ENCODE measurements at regions not wholly inside any gene's neighbourhood (a gene's known extent, or its start where the extent isn't known, plus 50 kb on each side); places are given as distances from the start of the nearest gene placed in this dataset.

DNA sequence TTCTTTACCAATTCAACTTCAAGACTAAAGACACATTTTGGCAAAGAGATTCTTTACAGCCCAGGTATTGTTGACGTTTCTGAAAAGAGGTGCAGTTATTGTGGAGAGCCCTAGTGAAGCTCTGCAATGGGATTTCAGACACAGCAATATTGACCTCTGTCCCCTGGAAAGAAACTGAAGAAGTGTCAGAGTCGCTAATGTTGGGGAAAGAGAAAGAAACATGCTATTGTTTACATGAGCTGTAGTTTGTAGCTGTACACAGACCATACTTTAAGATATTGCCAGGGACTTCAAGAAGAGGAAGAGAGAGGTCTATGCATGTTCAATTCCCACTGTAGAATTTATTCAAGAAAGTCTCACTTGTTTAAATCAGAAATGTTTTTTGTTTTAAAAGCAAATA, 497.3 kb upstream of the BOD1L1 start:
- no peaks in the 10 kb centered on the region for H3K36me3 ChIP-seq (ENCODE audit: control insufficient read depth in 5 of 5, insufficient read depth in 5 of 5, low read length in 5 of 5)
- no peak overlapping the region for H3K27ac ChIP-seq (ENCODE audit: low read depth, low read length)
- H3K27me3 ChIP-seq (ENCODE audit: control insufficient read depth in 5 of 5, insufficient read depth in 4 of 5, low read length in 5 of 5): peaks cover 0 to 2% (median 0%) of the 10 kb centered on the region in 5 donors
- peaks cover 0 to 2% (median 0%) of the 10 kb centered on the region in 5 donors for H3K4me1 ChIP-seq (ENCODE audit: control insufficient read depth in 5 of 5, insufficient read depth in 5 of 5, low read length in 5 of 5)
- H3K9me3 ChIP-seq (ENCODE audit: control insufficient read depth in 5 of 5, low read length in 5 of 5): peaks cover 0 to 2% (median 0%) of the 10 kb centered on the region in 5 donors
- H3K9ac ChIP-seq (ENCODE audit: low read length in 5 of 5): no peak overlapping the region
- no peak overlapping the region for H3K4me3 ChIP-seq (ENCODE audit: low read depth in 1 of 5, low read length in 5 of 5)

DNA sequence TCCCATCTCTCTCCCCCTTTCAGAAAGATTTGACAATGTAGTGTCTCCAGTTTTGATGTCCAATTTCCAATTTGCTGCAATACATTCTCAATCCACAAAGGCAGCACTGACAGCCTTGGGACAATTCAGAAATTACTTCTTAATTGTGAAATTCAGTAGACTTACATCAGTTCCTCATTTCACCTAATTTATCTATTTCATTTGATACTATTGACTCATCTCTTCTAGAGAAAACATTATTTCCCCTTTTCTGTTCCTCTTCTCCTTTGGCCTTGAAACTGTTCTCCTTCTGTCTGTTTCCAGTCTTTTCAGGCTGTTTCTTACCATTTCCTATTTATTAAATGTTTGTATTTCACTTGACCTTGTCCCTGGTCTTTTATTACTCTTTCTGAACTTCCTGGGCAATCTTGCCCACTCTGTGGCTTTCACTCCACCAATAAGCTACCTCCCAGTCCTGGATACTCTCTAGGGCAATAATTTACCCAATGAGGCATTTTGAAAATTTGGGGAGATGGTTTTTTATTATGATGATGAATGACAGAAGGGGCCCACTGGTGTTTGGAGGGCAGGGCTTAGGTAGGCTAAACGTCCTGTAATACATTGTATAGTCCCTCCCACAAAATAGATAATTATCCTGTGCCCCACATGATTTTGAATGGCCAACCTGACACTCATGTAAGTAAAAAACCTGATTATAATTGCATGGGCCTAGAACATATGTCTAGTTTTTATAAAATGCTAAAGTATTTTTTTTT, 498.0 kb upstream of the BOD1L1 start:
- no peak overlapping the region for H3K4me3 ChIP-seq (ENCODE audit: low read depth in 1 of 5, low read length in 5 of 5)
- H3K36me3 ChIP-seq (ENCODE audit: control insufficient read depth in 5 of 5, insufficient read depth in 5 of 5, low read length in 5 of 5): no peaks in the 10 kb centered on the region
- no peak overlapping the region for H3K27ac ChIP-seq (ENCODE audit: low read depth, low read length)
- H3K9ac ChIP-seq (ENCODE audit: low read length in 5 of 5): no peak overlapping the region
- peaks cover 0 to 2% (median 0%) of the 10 kb centered on the region in 5 donors for H3K4me1 ChIP-seq (ENCODE audit: control insufficient read depth in 5 of 5, insufficient read depth in 5 of 5, low read length in 5 of 5)
- peaks cover 0 to 2% (median 0%) of the 10 kb centered on the region in 5 donors for H3K9me3 ChIP-seq (ENCODE audit: control insufficient read depth in 5 of 5, low read length in 5 of 5)
- peaks cover 0 to 2% (median 0%) of the 10 kb centered on the region in 5 donors for H3K27me3 ChIP-seq (ENCODE audit: control insufficient read depth in 5 of 5, insufficient read depth in 4 of 5, low read length in 5 of 5)

DNA sequence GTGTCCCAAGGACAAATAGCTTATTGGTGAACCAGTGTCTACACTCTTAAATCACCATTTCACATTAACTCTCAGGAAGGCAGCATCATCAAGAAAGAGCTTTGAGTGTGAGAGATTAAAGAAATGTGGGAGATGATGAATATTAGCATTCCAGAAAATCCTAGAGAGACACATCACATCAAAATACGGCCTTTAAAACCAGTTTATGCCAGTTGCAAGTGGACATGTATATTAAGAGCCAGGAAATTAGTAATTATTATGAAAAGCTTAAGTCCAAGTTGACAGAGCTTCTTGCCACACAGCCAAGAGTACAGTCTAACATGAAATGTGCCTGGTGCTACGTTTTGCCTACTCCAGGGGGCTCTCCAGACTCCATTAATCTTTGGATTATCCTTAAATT, 503.0 kb upstream of the BOD1L1 start:
- H3K9ac ChIP-seq (ENCODE audit: low read length in 5 of 5): no peak overlapping the region
- H3K27ac ChIP-seq (ENCODE audit: low read depth, low read length): no peak overlapping the region
- H3K27me3 ChIP-seq (ENCODE audit: control insufficient read depth in 5 of 5, insufficient read depth in 4 of 5, low read length in 5 of 5): peaks cover 0 to 2% (median 0%) of the 10 kb centered on the region in 5 donors
- no peaks in the 10 kb centered on the region for H3K4me1 ChIP-seq (ENCODE audit: control insufficient read depth in 5 of 5, insufficient read depth in 5 of 5, low read length in 5 of 5)
- H3K9me3 ChIP-seq (ENCODE audit: control insufficient read depth in 5 of 5, low read length in 5 of 5): peaks cover 0 to 2% (median 0%) of the 10 kb centered on the region in 5 donors
- no peak overlapping the region for H3K4me3 ChIP-seq (ENCODE audit: low read depth in 1 of 5, low read length in 5 of 5)
- no peaks in the 10 kb centered on the region for H3K36me3 ChIP-seq (ENCODE audit: control insufficient read depth in 5 of 5, insufficient read depth in 5 of 5, low read length in 5 of 5)

DNA sequence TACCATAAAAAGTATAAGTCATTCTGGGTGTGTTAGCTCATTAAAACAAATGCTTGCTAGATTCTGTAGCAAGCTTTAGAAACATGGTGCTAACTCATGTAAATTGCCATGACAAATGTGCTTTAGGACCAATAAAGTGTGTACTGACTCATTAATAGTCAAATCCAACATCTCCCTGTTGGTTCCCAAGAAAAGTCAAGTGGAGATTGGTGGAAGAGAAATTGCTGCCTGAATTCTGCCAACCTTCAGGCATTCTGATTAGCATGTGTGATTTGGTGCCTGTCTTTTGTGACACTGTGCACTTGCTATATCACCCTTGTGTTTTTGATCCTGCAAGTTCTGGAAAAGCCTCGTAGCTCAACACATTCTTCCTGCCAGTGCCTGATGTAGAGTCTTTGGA, 503.8 kb upstream of the BOD1L1 start:
- H3K9ac ChIP-seq (ENCODE audit: low read length in 5 of 5): no peak overlapping the region
- H3K36me3 ChIP-seq (ENCODE audit: control insufficient read depth in 5 of 5, insufficient read depth in 5 of 5, low read length in 5 of 5): no peaks in the 10 kb centered on the region

DNA sequence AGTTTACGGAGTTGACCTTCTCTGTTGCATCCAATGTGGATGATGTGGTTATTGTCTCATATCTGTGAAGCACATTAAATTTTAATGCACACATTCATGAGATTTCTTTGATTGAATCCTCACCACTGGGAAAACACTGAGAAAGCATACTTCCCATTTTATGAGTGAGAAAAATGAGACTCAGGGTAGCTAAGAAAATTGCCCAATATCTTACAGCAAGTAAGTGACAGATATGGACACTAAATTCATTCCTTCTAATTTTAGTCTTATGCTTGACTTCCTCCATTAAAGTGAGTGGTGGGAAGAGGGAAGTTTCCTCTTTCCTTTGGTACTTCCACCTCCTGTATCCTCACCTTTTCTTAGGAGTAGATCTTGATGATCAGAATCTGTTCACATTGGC, 504.8 kb upstream of the BOD1L1 start:
- H3K27me3 ChIP-seq (ENCODE audit: control insufficient read depth in 5 of 5, insufficient read depth in 4 of 5, low read length in 5 of 5): peaks cover 0 to 2% (median 0%) of the 10 kb centered on the region in 5 donors
- peaks cover 0 to 2% (median 0%) of the 10 kb centered on the region in 5 donors for H3K9me3 ChIP-seq (ENCODE audit: control insufficient read depth in 5 of 5, low read length in 5 of 5)
- no peaks in the 10 kb centered on the region for H3K36me3 ChIP-seq (ENCODE audit: control insufficient read depth in 5 of 5, insufficient read depth in 5 of 5, low read length in 5 of 5)
- H3K4me3 ChIP-seq (ENCODE audit: low read depth in 1 of 5, low read length in 5 of 5): no peak overlapping the region
- no peak overlapping the region for H3K9ac ChIP-seq (ENCODE audit: low read length in 5 of 5)
- H3K27ac ChIP-seq (ENCODE audit: low read depth, low read length): no peak overlapping the region
- H3K4me1 ChIP-seq (ENCODE audit: control insufficient read depth in 5 of 5, insufficient read depth in 5 of 5, low read length in 5 of 5): no peaks in the 10 kb centered on the region

More for the DNA sequence above, 503.8 kb upstream of the BOD1L1 start:
- Histone ChIP-seq H3K9me3 (ENCODE audit: control insufficient read depth in 5 of 5, low read length in 5 of 5) (peaks cover 0 to 2% (median 0%) of the 10 kb centered on the region in 5 donors), H3K4me3 (ENCODE audit: low read depth in 1 of 5, low read length in 5 of 5) (no peak overlapping the region), H3K27me3 (ENCODE audit: control insufficient read depth in 5 of 5, insufficient read depth in 4 of 5, low read length in 5 of 5) (peaks cover 0 to 2% (median 0%) of the 10 kb centered on the region in 5 donors), H3K27ac (ENCODE audit: low read depth, low read length) (no peak overlapping the region), H3K4me1 (ENCODE audit: control insufficient read depth in 5 of 5, insufficient read depth in 5 of 5, low read length in 5 of 5) (no peaks in the 10 kb centered on the region)

DNA sequence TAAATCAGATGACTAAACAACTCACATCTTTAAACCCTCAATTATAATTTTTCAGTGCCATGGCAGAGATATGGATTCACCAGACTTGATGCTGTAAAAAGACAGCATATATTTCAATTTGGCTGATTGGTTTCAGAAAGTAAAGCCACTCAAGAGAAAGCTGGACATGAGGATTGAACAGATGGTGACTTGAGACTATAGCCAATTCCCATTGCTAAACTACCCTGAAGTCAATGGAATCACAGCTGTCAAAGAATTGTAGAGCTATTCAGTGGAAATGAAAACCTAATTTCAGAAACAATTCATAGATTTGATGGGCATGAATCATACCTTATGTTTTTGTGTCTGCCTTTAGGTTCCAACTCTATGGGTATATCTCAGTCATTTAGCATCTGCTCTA, 510.6 kb upstream of the BOD1L1 start:
- H3K9ac ChIP-seq (ENCODE audit: low read length in 5 of 5): no peak overlapping the region
- H3K27ac ChIP-seq (ENCODE audit: low read depth, low read length): no peak overlapping the region

DNA sequence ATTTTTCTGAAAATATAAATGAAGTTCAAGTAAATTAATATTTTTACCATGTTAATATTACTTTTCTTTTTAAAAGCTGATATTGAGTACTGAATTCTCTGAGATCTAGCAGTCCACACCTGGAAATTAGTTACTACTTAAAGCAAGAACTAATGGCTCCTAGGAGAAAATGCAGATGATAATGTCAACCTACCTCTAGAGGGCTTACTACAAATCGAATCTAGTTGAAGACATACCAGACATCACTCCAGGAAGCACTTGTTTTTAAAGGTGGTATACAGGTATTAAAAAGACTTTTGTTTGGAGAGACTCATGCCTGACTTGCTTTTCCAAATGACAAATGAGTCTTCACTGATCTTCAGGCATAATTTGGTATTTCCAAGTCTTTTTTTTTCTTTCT, 516.4 kb upstream of the BOD1L1 start:
- Histone ChIP-seq H3K27me3 (ENCODE audit: control insufficient read depth in 5 of 5, insufficient read depth in 4 of 5, low read length in 5 of 5) (no peaks in the 10 kb centered on the region), H3K9me3 (ENCODE audit: control insufficient read depth in 5 of 5, low read length in 5 of 5) (peaks cover 0 to 5% (median 0%) of the 10 kb centered on the region in 5 donors), H3K4me3 (ENCODE audit: low read depth in 1 of 5, low read length in 5 of 5) (no peak overlapping the region), H3K27ac (ENCODE audit: low read depth, low read length) (no peak overlapping the region), H3K9ac (ENCODE audit: low read length in 5 of 5) (no peak overlapping the region), H3K4me1 (ENCODE audit: control insufficient read depth in 5 of 5, insufficient read depth in 5 of 5, low read length in 5 of 5) (no peaks in the 10 kb centered on the region), H3K36me3 (ENCODE audit: control insufficient read depth in 5 of 5, insufficient read depth in 5 of 5, low read length in 5 of 5) (no peaks in the 10 kb centered on the region)

More for the DNA sequence above, 510.6 kb upstream of the BOD1L1 start:
- Histone ChIP-seq H3K4me1 (ENCODE audit: control insufficient read depth in 5 of 5, insufficient read depth in 5 of 5, low read length in 5 of 5) (no peaks in the 10 kb centered on the region), H3K9me3 (ENCODE audit: control insufficient read depth in 5 of 5, low read length in 5 of 5) (peaks cover 0 to 5% (median 0%) of the 10 kb centered on the region in 5 donors), H3K4me3 (ENCODE audit: low read depth in 1 of 5, low read length in 5 of 5) (no peak overlapping the region), H3K27me3 (ENCODE audit: control insufficient read depth in 5 of 5, insufficient read depth in 4 of 5, low read length in 5 of 5) (no peaks in the 10 kb centered on the region), H3K36me3 (ENCODE audit: control insufficient read depth in 5 of 5, insufficient read depth in 5 of 5, low read length in 5 of 5) (no peaks in the 10 kb centered on the region)

DNA sequence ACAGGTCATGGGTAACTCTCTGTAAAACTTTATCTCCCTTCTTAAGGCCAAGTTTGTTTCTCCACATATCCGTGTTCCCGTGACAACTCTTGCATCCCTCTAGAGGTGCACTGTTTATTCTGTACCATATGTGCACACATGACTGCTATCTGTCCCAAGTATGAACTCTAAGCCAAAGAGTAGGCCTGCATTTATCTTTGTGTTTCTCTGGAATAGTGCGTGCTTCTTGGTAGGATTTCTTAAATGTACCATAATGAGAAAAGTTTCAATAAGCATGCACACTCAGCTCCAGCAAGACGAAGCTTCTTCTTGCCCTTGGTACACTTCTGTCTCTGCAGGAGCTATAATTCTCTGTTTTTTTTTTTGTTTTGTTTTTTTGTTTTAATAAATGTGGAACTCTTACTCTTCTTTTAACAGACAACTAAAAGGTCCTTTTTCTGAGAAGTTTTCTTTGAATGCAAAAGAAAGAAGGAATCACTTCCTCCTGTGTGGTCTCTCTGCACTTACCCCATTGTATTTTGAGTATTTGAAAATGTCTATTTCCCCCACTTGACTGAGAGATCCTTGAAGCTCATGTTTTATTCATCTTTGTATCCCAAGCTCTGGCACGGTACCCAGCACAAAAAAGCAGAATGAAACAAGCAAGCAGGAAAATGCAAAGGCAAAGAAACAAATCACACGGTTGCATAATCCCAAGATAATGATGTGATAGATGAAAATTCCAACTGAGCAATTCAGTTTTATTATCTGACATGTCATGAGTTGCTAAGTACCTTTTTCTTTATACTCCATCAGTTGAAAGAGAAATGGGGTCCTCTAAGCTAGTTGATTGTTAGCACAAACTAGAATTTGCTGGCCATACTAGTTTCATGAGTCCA, 521.9 kb upstream of the BOD1L1 start:
- no peaks in the 10 kb centered on the region for H3K9me3 ChIP-seq (ENCODE audit: control insufficient read depth in 5 of 5, low read length in 5 of 5)
- no peaks in the 10 kb centered on the region for H3K4me1 ChIP-seq (ENCODE audit: control insufficient read depth in 5 of 5, insufficient read depth in 5 of 5, low read length in 5 of 5)
- H3K9ac ChIP-seq (ENCODE audit: low read length in 5 of 5): no peak overlapping the region
- H3K4me3 ChIP-seq (ENCODE audit: low read depth in 1 of 5, low read length in 5 of 5): no peak overlapping the region
- H3K36me3 ChIP-seq (ENCODE audit: control insufficient read depth in 5 of 5, insufficient read depth in 5 of 5, low read length in 5 of 5): no peaks in the 10 kb centered on the region
- no peak overlapping the region for H3K27ac ChIP-seq (ENCODE audit: low read depth, low read length)
- H3K27me3 ChIP-seq (ENCODE audit: control insufficient read depth in 5 of 5, insufficient read depth in 4 of 5, low read length in 5 of 5): no peaks in the 10 kb centered on the region

DNA sequence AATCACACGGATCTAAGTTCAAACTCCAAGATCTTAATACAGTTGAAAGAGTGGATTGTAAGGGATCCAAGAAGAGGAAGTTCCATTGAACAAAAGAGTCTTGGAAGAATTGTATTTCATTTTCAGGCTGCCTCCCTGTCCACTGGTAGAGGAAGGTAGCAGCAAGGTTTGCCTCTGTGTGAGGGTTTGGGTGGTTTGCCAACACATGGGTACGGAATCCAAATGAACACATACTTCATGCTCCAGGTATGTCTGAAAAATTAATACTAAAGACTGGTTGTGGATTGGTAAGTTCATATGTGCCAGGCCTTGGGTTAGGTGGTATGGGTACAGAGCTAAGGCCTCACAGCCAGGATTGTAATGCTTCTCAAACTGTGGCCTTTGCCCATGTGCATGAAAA, 523.6 kb upstream of the BOD1L1 start:
- H3K27ac ChIP-seq (ENCODE audit: low read depth, low read length): no peak overlapping the region
- H3K9ac ChIP-seq (ENCODE audit: low read length in 5 of 5): no peak overlapping the region
- H3K27me3 ChIP-seq (ENCODE audit: control insufficient read depth in 5 of 5, insufficient read depth in 4 of 5, low read length in 5 of 5): no peaks in the 10 kb centered on the region
- H3K9me3 ChIP-seq (ENCODE audit: control insufficient read depth in 5 of 5, low read length in 5 of 5): no peaks in the 10 kb centered on the region
- H3K4me3 ChIP-seq (ENCODE audit: low read depth in 1 of 5, low read length in 5 of 5): no peak overlapping the region
- H3K4me1 ChIP-seq (ENCODE audit: control insufficient read depth in 5 of 5, insufficient read depth in 5 of 5, low read length in 5 of 5): no peaks in the 10 kb centered on the region
- no peaks in the 10 kb centered on the region for H3K36me3 ChIP-seq (ENCODE audit: control insufficient read depth in 5 of 5, insufficient read depth in 5 of 5, low read length in 5 of 5)

All from subcutaneous abdominal adipose tissue (tissue), 5 donors.